ENCODE measurements at regions not wholly inside any gene's neighbourhood (a gene's known extent, or its start where the extent isn't known, plus 50 kb on each side); places are given as distances from the start of the nearest gene placed in this dataset.

- peak; percentile 24 for DNase-seq (ENCODE audit: low read depth)
- FAIRE-seq, result no peak
- no peak overlapping the region for H3K4me3 ChIP-seq (ENCODE audit: low read depth, low read length)
- no peaks in the 10 kb centered on the region for H3K36me3 ChIP-seq (ENCODE audit: control insufficient read depth, insufficient read depth, low read length)
- no peak for TF ChIP-seq CTCF (IDR thresholded peaks at IDR 0.05; ENCODE audit: insufficient read depth, low read length, severe bottlenecking)
- H3K27me3 ChIP-seq (ENCODE audit: control insufficient read depth, insufficient read depth, low read length), result no peaks in the 10 kb centered on the region
Measured at GRCh38 chr13:104043184-104043583, 977.0 kb upstream of the SLC10A2 start.

- FAIRE-seq, result no peak
- Histone ChIP-seq H3K27me3 (ENCODE audit: control insufficient read depth, insufficient read depth, low read length) (no peaks in the 10 kb centered on the region), H3K4me3 (ENCODE audit: low read depth, low read length) (no peak overlapping the region), H3K36me3 (ENCODE audit: control insufficient read depth, insufficient read depth, low read length) (no peaks in the 10 kb centered on the region)
- DNase-seq (ENCODE audit: low read depth), result peak; percentile 61
- TF ChIP-seq CTCF (IDR thresholded peaks at IDR 0.05; ENCODE audit: insufficient read depth, low read length, severe bottlenecking), result no peak
Measured at GRCh38 chr13:104034891-104035290, 968.7 kb upstream of the SLC10A2 start.

GRCh38 chr13:104025303-104025702 is 959.1 kb upstream of the SLC10A2 start:
- TF ChIP-seq CTCF (IDR thresholded peaks at IDR 0.05; ENCODE audit: insufficient read depth, low read length, severe bottlenecking), result no peak
- H3K4me3 ChIP-seq (ENCODE audit: low read depth, low read length), result no peak overlapping the region
- FAIRE-seq, result no peak
- no peak for DNase-seq (ENCODE audit: low read depth)
- no peaks in the 10 kb centered on the region for H3K27me3 ChIP-seq (ENCODE audit: control insufficient read depth, insufficient read depth, low read length)
- no peaks in the 10 kb centered on the region for H3K36me3 ChIP-seq (ENCODE audit: control insufficient read depth, insufficient read depth, low read length)

- no peak overlapping the region for H3K4me3 ChIP-seq (ENCODE audit: low read depth, low read length)
- TF ChIP-seq CTCF (IDR thresholded peaks at IDR 0.05; ENCODE audit: insufficient read depth, low read length, severe bottlenecking), result no peak
- no peaks in the 10 kb centered on the region for H3K27me3 ChIP-seq (ENCODE audit: control insufficient read depth, insufficient read depth, low read length)
- no peaks in the 10 kb centered on the region for H3K36me3 ChIP-seq (ENCODE audit: control insufficient read depth, insufficient read depth, low read length)
- no peak for FAIRE-seq
- peak; percentile 63 for DNase-seq (ENCODE audit: low read depth)
Measured at GRCh38 chr13:104024416-104025170, 958.4 kb upstream of the SLC10A2 start.

GRCh38 chr13:104021806-104022397 is 955.7 kb upstream of the SLC10A2 start:
- Histone ChIP-seq H3K36me3 (ENCODE audit: control insufficient read depth, insufficient read depth, low read length) (no peaks in the 10 kb centered on the region), H3K27me3 (ENCODE audit: control insufficient read depth, insufficient read depth, low read length) (no peaks in the 10 kb centered on the region), H3K4me3 (ENCODE audit: low read depth, low read length) (no peak overlapping the region)
- DNase-seq (ENCODE audit: low read depth) (no peak), FAIRE-seq (no peak)
- no peak for TF ChIP-seq CTCF (IDR thresholded peaks at IDR 0.05; ENCODE audit: insufficient read depth, low read length, severe bottlenecking)
